DND-41 (cell line): ENCODE measurements at regions not wholly inside any gene's neighbourhood (a gene's known extent, or its start where the extent isn't known, plus 50 kb on each side); places are given as distances from the start of the nearest gene placed in this dataset.

Experiments used
- ATAC-seq: fragments of 200-7000 bp; cut with Tn5 transposase; 3 replicates; pipeline ENCODE4 v1.9.1; 2021; ENCODE audit warnings: low read depth; ENCODE audit not compliant: insufficient read depth
- DNase-seq: peaks from one replicate; pipeline ENCODE4 v3.0.0-alpha.2; 2020
- H2AFZ ChIP-seq: 2 replicates; pipeline ENCODE4 v1.6.0; 2012; ENCODE audit warnings: low read depth, low read length
- H3K27ac ChIP-seq: 2 replicates; pipeline ENCODE4 v1.5.1; 2012; ENCODE audit warnings: low read length, inconsistent platforms
- H3K27me3 ChIP-seq: fragments of 200-600 bp; sonication (generic); 2 replicates; pipeline ENCODE4 v1.6.0; 2012; ENCODE audit warnings: low read length, mild to moderate bottlenecking, inconsistent platforms; ENCODE audit not compliant: insufficient read depth, poor library complexity
- H3K36me3 ChIP-seq: 2 replicates; pipeline ENCODE4 v1.5.1; 2012; ENCODE audit warnings: low read length, inconsistent platforms; ENCODE audit not compliant: insufficient read depth
- H3K4me1 ChIP-seq: 2 replicates; pipeline ENCODE4 v1.5.1; 2012; ENCODE audit warnings: mild to moderate bottlenecking, low read length; ENCODE audit not compliant: insufficient read depth
- H3K4me2 ChIP-seq: 2 replicates; pipeline ENCODE4 v1.6.0; 2012; ENCODE audit warnings: mild to moderate bottlenecking, moderate library complexity, low read length, inconsistent platforms; ENCODE audit not compliant: insufficient read depth
- H3K4me3 ChIP-seq, 2 experiments: fragments of 200-600 bp in 1 of 2; shearing (Covaris generic) in 1 of 2; 2 replicates each; pipeline ENCODE4 v1.5.1; 2012 to 2016; ENCODE audit warnings: inconsistent platforms in 2 of 2, low read length in 2 of 2, mild to moderate bottlenecking in 2 of 2, low read depth in 1 of 2, moderate library complexity in 1 of 2
- H3K79me2 ChIP-seq: 2 replicates; pipeline ENCODE4 v1.6.0; 2012; ENCODE audit warnings: low read length, inconsistent platforms; ENCODE audit not compliant: insufficient read depth
- H3K9ac ChIP-seq: 2 replicates; pipeline ENCODE4 v1.6.0; 2012; ENCODE audit warnings: low read depth, mild to moderate bottlenecking, inconsistent platforms, low read length, moderate library complexity
- H3K9me3 ChIP-seq: 2 replicates; pipeline ENCODE4 v1.5.1; 2012; ENCODE audit warnings: low read length, moderate library complexity, mild to moderate bottlenecking, inconsistent platforms; ENCODE audit not compliant: insufficient read depth, severe bottlenecking
- H4K20me1 ChIP-seq: 2 replicates; pipeline ENCODE4 v1.6.0; 2012; ENCODE audit warnings: low read length; ENCODE audit not compliant: insufficient read depth
- CTCF ChIP-seq: IDR thresholded peaks from 2 replicates; pipeline ENCODE4 v1.5.1; 2012; ENCODE audit warnings: borderline replicate concordance, low read length, moderate library complexity, mild to moderate bottlenecking; ENCODE audit not compliant: poor library complexity, severe bottlenecking; ENCODE audit errors: extremely low read depth
- EZH2 ChIP-seq: IDR thresholded peaks from 3 replicates; pipeline ENCODE4 v1.6.1; 2012; ENCODE audit warnings: borderline replicate concordance, low read depth, mild to moderate bottlenecking, moderate library complexity, low read length, inconsistent platforms; ENCODE audit not compliant: severe bottlenecking

- Histone ChIP-seq H2AFZ (no peak overlapping the region), H3K4me2 (no peak overlapping the region), H3K4me1 (no peaks in the 10 kb centered on the region), H3K27me3 (no peaks in the 10 kb centered on the region), H3K79me2 (no peaks in the 10 kb centered on the region), H4K20me1 (no peaks in the 10 kb centered on the region), H3K36me3 (no peaks in the 10 kb centered on the region), H3K4me3 (no peak overlapping the region), H3K9ac (no peak overlapping the region), H3K9me3 (no peaks in the 10 kb centered on the region), H3K27ac (no peak overlapping the region)
- no peak for DNase-seq
- no peak for ATAC-seq
- TF ChIP-seq CTCF (no peak), EZH2 (no peak)
Measured at GRCh38 chr5:167921796-167922195, 369.6 kb upstream of the WWC1 start.

GRCh38 chr5:167923396-167923795 lies 368.0 kb upstream of the WWC1 start:
- TF ChIP-seq EZH2 (no peak), CTCF (no peak)
- Histone ChIP-seq H3K27me3 (no peaks in the 10 kb centered on the region), H3K36me3 (no peaks in the 10 kb centered on the region), H3K4me1 (no peaks in the 10 kb centered on the region), H3K4me3 (no peak overlapping the region), H3K9me3 (peaks cover 3% of the 10 kb centered on the region), H3K27ac (no peak overlapping the region), H3K4me2 (no peak overlapping the region), H3K9ac (no peak overlapping the region), H2AFZ (no peak overlapping the region), H4K20me1 (no peaks in the 10 kb centered on the region), H3K79me2 (no peaks in the 10 kb centered on the region)
- ATAC-seq (no peak), DNase-seq (no peak)

- H3K9ac ChIP-seq: no peak overlapping the region
- no peak for TF ChIP-seq CTCF
- TF ChIP-seq EZH2: no peak
- H3K9me3 ChIP-seq: peaks cover 3% of the 10 kb centered on the region
- no peaks in the 10 kb centered on the region for H3K36me3 ChIP-seq
- no peak overlapping the region for H3K4me2 ChIP-seq
- no peaks in the 10 kb centered on the region for H4K20me1 ChIP-seq
- DNase-seq (no peak), ATAC-seq (no peak)
- H3K4me3 ChIP-seq: no peak overlapping the region
- no peak overlapping the region for H3K27ac ChIP-seq
- no peaks in the 10 kb centered on the region for H3K27me3 ChIP-seq
- no peak overlapping the region for H2AFZ ChIP-seq
- H3K79me2 ChIP-seq: no peaks in the 10 kb centered on the region
- H3K4me1 ChIP-seq: no peaks in the 10 kb centered on the region
Measured at GRCh38 chr5:167929841-167930240, 361.6 kb upstream of the WWC1 start.

- H4K20me1 ChIP-seq: no peaks in the 10 kb centered on the region
- no peaks in the 10 kb centered on the region for H3K36me3 ChIP-seq
- no peaks in the 10 kb centered on the region for H3K27me3 ChIP-seq
- TF ChIP-seq CTCF: no peak
- no peak for TF ChIP-seq EZH2
- no peaks in the 10 kb centered on the region for H3K79me2 ChIP-seq
- H3K4me1 ChIP-seq: no peaks in the 10 kb centered on the region
- no peak overlapping the region for H2AFZ ChIP-seq
- no peak for DNase-seq
- no peak for ATAC-seq
- no peak overlapping the region for H3K4me2 ChIP-seq
- H3K27ac ChIP-seq: no peak overlapping the region
- H3K9me3 ChIP-seq: no peaks in the 10 kb centered on the region
- H3K4me3 ChIP-seq: no peak overlapping the region
- H3K9ac ChIP-seq: no peak overlapping the region
Measured at GRCh38 chr5:167934551-167934971, 356.9 kb upstream of the WWC1 start.
